HEK293 (cell line): ENCODE measurements at regions not wholly inside any gene's neighbourhood (a gene's known extent, or its start where the extent isn't known, plus 50 kb on each side); places are given as distances from the start of the nearest gene placed in this dataset.

Source experiments
- CTCF ChIA-PET: fragments of 350-600 bp; formaldehyde crosslinking; extraction: SDS; loops from one replicate; lab custom pipeline; 2021; ENCODE audit warnings: antibody characterized with exemption; lab: Yijun Ruan, JAX
- POLR2A ChIA-PET: fragments of 300-600 bp; formaldehyde crosslinking; extraction: SDS; loops from one replicate; lab custom pipeline; 2020; ENCODE audit warnings: antibody characterized with exemption, inconsistent platforms; lab: Yijun Ruan, JAX
- H3K27ac ChIP-seq: fragments of 200-500 bp; sonication (Bioruptor generic); 2 replicates; pipeline ENCODE4 v1.5.1; 2014; ENCODE audit warnings: low read depth, low read length, control low read depth, inconsistent platforms; ENCODE audit errors: extremely low read depth
- H3K36me3 ChIP-seq, 2 experiments: fragments of 200-500 bp in 1 of 2; sonication (Bioruptor generic) in 1 of 2; 1 replicate in 1 of 2; 2 replicates in 1 of 2; pipeline ENCODE4 v1.5.1; 2014 to 2017; ENCODE audit warnings: inconsistent platforms in 2 of 2, low read length in 2 of 2; ENCODE audit not compliant: control insufficient read depth in 2 of 2, insufficient read depth in 1 of 2
- H3K4me1 ChIP-seq: fragments of 200-500 bp; sonication (Bioruptor generic); 2 replicates; pipeline ENCODE4 v1.5.1; 2014; ENCODE audit warnings: mild to moderate bottlenecking, low read length, inconsistent platforms; ENCODE audit not compliant: control insufficient read depth, insufficient read depth
- H3K4me3 ChIP-seq: 2 replicates; pipeline ENCODE4 v1.5.1; 2011; ENCODE audit warnings: low read depth, mild to moderate bottlenecking, control low read depth, low read length, moderate library complexity
- H3K9me3 ChIP-seq: fragments of 200-500 bp; sonication (Bioruptor generic); 2 replicates; pipeline ENCODE4 v1.5.1; 2014; ENCODE audit warnings: low read depth, low read length, inconsistent platforms; ENCODE audit not compliant: control insufficient read depth, insufficient read depth
- EGR2 ChIP-seq: fragments of 450-650 bp; formaldehyde crosslinking; IDR thresholded peaks from 2 replicates; pipeline ENCODE4 v1.5.1; 2016; ENCODE audit warnings: low read depth, missing biosample characterization, missing genetic modification characterization
- PRDM1 ChIP-seq: fragments of 450-650 bp; formaldehyde crosslinking; IDR thresholded peaks from 2 replicates; pipeline ENCODE4; 2016; ENCODE audit warnings: missing biosample characterization, missing genetic modification characterization
- SETDB1 ChIP-seq: IDR thresholded peaks from one replicate; pipeline ENCODE4 v1.6.1; 2017; ENCODE audit warnings: mild to moderate bottlenecking, low read length, moderate library complexity, mixed read lengths; ENCODE audit not compliant: insufficient read length
- YY1 ChIP-seq: fragments of 450-650 bp; formaldehyde crosslinking; IDR thresholded peaks from 2 replicates; pipeline ENCODE4 v1.5.1; 2018; ENCODE audit warnings: missing biosample characterization, missing genetic modification characterization
- ZNF19 ChIP-seq: fragments of 450-650 bp; formaldehyde crosslinking; IDR thresholded peaks from 2 replicates; pipeline ENCODE4; 2016; ENCODE audit warnings: missing biosample characterization, missing genetic modification characterization, low read depth
- ZNF529 ChIP-seq: fragments of 450-650 bp; formaldehyde crosslinking; IDR thresholded peaks from 2 replicates; pipeline ENCODE4 v1.5.1; 2017; ENCODE audit warnings: missing genetic modification characterization, missing biosample characterization; ENCODE audit not compliant: insufficient replicate concordance
- ZNF670 ChIP-seq: fragments of 450-650 bp; formaldehyde crosslinking; IDR thresholded peaks from 2 replicates; pipeline ENCODE4 v1.5.1; 2016; ENCODE audit warnings: missing biosample characterization, missing genetic modification characterization, low read depth
- TF ChIP-seq, protein P1 (sequence below): fragments of 450-650 bp; IDR thresholded peaks from 2 replicates; pipeline ENCODE4 v1.5.1; 2018; ENCODE audit warnings: missing biosample characterization, mild to moderate bottlenecking, missing genetic modification characterization
- TF ChIP-seq, protein P2 (sequence below): fragments of 450-650 bp; formaldehyde crosslinking; IDR thresholded peaks from 2 replicates; pipeline ENCODE4 v1.5.1; 2016; ENCODE audit warnings: missing biosample characterization, missing genetic modification characterization, low read depth
- TF ChIP-seq, protein P3 (sequence below): fragments of 450-650 bp; formaldehyde crosslinking; IDR thresholded peaks from 2 replicates; pipeline ENCODE4 v1.5.1; 2016; ENCODE audit warnings: missing biosample characterization, missing genetic modification characterization, borderline replicate concordance

DNA sequence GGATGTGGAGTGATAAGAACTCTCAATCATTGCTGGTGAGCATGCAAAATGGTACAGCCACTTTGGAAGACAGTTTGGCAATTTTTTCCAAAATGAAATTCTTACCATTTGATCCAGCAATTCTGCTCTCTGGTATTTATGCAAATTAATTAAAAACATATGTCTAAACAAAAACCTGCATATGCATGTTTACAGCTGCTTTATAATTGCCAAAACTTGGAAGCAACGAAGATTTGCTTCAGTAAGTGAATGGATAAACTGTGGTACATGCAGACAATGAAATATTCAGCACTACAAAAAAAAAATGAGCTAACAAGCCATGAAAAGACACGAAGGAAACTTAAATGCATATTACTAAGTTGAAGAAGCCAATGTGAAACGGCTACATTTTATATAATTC, 55.5 kb upstream of the SMLR1 start:
- POLR2A ChIA-PET: no interaction called here
- TF ChIP-seq EGR2 (tag by site-specific recombination): no peak
- TF ChIP-seq, protein P1, sequence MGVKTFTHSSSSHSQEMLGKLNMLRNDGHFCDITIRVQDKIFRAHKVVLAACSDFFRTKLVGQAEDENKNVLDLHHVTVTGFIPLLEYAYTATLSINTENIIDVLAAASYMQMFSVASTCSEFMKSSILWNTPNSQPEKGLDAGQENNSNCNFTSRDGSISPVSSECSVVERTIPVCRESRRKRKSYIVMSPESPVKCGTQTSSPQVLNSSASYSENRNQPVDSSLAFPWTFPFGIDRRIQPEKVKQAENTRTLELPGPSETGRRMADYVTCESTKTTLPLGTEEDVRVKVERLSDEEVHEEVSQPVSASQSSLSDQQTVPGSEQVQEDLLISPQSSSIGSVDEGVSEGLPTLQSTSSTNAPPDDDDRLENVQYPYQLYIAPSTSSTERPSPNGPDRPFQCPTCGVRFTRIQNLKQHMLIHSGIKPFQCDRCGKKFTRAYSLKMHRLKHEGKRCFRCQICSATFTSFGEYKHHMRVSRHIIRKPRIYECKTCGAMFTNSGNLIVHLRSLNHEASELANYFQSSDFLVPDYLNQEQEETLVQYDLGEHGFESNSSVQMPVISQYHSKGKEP (tag by site-specific recombination): no peak
- CTCF ChIA-PET: interaction anchor here (0.6 kb wide), 1 partner anchor 82 kb away, joined by 3 read pairs; no protein-coding TSS in a partner anchor
- Histone ChIP-seq H3K36me3 (no peaks in the 10 kb centered on the region), H3K4me3 (no peak overlapping the region), H3K4me1 (no peaks in the 10 kb centered on the region), H3K9me3 (no peaks in the 10 kb centered on the region), H3K27ac (no peak overlapping the region)

DNA sequence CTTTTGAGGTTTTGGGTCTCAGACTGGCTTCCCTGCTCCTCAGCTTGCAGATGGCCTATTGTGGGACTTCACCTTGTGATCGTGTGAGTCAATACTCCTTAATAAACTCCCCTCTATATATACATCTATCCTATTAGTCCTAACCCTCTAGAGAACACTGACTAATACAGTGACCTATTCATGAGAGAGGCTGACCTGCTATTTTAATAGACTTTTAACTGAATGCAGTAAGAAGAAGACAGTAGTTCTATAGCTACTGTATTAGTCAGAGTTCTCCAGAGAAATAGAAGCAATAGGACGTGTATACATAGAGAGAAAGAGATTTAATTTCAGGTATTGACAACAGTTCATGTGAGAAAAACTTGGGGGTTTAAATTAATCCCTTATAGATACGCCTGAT, 53.3 kb upstream of the SMLR1 start:
- no peak overlapping the region for H3K27ac ChIP-seq
- ChIA-PET POLR2A (no interaction called here), CTCF (interaction anchor here (0.8 to 1.0 kb wide), 2 partner anchors 13 to 25 kb away, joined by 3 to 4 read pairs; no protein-coding TSS in a partner anchor)
- H3K9me3 ChIP-seq: no peaks in the 10 kb centered on the region
- no peaks in the 10 kb centered on the region for H3K4me1 ChIP-seq
- H3K36me3 ChIP-seq: no peaks in the 10 kb centered on the region
- H3K4me3 ChIP-seq: no peak overlapping the region
- no peak for TF ChIP-seq PRDM1 (tag by site-specific recombination)
- no peak for TF ChIP-seq SETDB1
- TF ChIP-seq ZNF19 (tag by site-specific recombination): no peak

DNA sequence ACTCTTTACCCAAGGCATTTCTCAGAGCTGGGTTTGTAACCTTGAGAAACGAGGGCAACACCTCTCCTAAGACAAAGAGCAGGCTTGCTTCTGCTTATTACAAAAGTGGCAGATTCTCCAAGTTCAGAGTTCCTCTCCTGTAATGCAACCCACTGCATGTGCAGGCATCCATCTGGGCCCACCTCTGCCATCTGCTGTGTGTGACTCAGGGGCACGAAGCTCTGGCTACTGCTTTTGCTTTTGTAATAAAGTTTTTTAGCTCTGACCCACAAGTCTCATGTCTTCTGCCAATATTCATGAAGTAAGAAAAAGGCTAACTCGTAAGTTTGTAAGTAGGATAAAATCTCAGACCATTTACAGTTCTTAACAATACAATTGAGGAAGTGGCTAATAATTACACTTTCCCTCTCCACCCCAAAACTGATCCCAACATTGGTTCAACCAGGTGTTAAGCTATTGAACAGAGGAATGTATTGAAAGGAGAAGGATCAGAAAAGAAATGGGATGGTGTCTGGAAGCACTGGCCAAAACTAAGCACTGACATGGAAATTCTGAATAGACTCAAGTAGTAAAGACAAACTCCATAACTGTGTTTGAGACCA, 51.7 kb upstream of the SMLR1 start:
- H3K4me1 ChIP-seq: no peaks in the 10 kb centered on the region
- POLR2A ChIA-PET: no interaction called here
- H3K27ac ChIP-seq: no peak overlapping the region
- CTCF ChIA-PET: interaction anchor here (0.6 to 1.6 kb wide), 5 partner anchors 14 to 699 kb away, joined by 3 to 6 read pairs (median 3); no protein-coding TSS in a partner anchor
- H3K9me3 ChIP-seq: no peaks in the 10 kb centered on the region
- no peaks in the 10 kb centered on the region for H3K36me3 ChIP-seq
- H3K4me3 ChIP-seq: no peak overlapping the region
- TF ChIP-seq YY1 (tag by site-specific recombination) (no peak), ZNF529 (no peak), ZNF670 (tag by site-specific recombination) (no peak)
- TF ChIP-seq, protein P2, sequence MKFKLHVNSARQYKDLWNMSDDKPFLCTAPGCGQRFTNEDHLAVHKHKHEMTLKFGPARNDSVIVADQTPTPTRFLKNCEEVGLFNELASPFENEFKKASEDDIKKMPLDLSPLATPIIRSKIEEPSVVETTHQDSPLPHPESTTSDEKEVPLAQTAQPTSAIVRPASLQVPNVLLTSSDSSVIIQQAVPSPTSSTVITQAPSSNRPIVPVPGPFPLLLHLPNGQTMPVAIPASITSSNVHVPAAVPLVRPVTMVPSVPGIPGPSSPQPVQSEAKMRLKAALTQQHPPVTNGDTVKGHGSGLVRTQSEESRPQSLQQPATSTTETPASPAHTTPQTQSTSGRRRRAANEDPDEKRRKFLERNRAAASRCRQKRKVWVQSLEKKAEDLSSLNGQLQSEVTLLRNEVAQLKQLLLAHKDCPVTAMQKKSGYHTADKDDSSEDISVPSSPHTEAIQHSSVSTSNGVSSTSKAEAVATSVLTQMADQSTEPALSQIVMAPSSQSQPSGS (tag by site-specific recombination): no peak
- TF ChIP-seq, protein P3, sequence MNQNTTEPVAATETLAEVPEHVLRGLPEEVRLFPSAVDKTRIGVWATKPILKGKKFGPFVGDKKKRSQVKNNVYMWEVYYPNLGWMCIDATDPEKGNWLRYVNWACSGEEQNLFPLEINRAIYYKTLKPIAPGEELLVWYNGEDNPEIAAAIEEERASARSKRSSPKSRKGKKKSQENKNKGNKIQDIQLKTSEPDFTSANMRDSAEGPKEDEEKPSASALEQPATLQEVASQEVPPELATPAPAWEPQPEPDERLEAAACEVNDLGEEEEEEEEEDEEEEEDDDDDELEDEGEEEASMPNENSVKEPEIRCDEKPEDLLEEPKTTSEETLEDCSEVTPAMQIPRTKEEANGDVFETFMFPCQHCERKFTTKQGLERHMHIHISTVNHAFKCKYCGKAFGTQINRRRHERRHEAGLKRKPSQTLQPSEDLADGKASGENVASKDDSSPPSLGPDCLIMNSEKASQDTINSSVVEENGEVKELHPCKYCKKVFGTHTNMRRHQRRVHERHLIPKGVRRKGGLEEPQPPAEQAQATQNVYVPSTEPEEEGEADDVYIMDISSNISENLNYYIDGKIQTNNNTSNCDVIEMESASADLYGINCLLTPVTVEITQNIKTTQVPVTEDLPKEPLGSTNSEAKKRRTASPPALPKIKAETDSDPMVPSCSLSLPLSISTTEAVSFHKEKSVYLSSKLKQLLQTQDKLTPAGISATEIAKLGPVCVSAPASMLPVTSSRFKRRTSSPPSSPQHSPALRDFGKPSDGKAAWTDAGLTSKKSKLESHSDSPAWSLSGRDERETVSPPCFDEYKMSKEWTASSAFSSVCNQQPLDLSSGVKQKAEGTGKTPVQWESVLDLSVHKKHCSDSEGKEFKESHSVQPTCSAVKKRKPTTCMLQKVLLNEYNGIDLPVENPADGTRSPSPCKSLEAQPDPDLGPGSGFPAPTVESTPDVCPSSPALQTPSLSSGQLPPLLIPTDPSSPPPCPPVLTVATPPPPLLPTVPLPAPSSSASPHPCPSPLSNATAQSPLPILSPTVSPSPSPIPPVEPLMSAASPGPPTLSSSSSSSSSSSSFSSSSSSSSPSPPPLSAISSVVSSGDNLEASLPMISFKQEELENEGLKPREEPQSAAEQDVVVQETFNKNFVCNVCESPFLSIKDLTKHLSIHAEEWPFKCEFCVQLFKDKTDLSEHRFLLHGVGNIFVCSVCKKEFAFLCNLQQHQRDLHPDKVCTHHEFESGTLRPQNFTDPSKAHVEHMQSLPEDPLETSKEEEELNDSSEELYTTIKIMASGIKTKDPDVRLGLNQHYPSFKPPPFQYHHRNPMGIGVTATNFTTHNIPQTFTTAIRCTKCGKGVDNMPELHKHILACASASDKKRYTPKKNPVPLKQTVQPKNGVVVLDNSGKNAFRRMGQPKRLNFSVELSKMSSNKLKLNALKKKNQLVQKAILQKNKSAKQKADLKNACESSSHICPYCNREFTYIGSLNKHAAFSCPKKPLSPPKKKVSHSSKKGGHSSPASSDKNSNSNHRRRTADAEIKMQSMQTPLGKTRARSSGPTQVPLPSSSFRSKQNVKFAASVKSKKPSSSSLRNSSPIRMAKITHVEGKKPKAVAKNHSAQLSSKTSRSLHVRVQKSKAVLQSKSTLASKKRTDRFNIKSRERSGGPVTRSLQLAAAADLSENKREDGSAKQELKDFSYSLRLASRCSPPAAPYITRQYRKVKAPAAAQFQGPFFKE (tag by site-specific recombination): no peak
